GM12873 (cell line): ENCODE measurements at regions not wholly inside any gene's neighbourhood (a gene's known extent, or its start where the extent isn't known, plus 50 kb on each side); places are given as distances from the start of the nearest gene placed in this dataset.

Experiments
- CTCF ChIP-seq: IDR thresholded peaks from 2 replicates; pipeline ENCODE4 v1.5.1; 2012; ENCODE audit warnings: low read depth, mild to moderate bottlenecking, moderate library complexity, low read length, control low read depth; ENCODE audit not compliant: insufficient read depth; ENCODE audit errors: missing control alignments

GRCh38 chr14:29240066-29240465 is 473.5 kb downstream of the FOXG1 start:
- TF ChIP-seq CTCF, result no peak

GRCh38 chr14:29242755-29243754 is 476.5 kb downstream of the FOXG1 start:
- TF ChIP-seq CTCF, result no peak

GRCh38 chr14:29255692-29256091 is 489.1 kb downstream of the FOXG1 start:
- TF ChIP-seq CTCF, result no peak

GRCh38 chr14:29262979-29263378 is 496.4 kb downstream of the FOXG1 start:
- TF ChIP-seq CTCF, result no peak

GRCh38 chr14:29264865-29265264 is 498.3 kb downstream of the FOXG1 start:
- TF ChIP-seq CTCF, result no peak

GRCh38 chr14:29265852-29266251 is 499.3 kb downstream of the FOXG1 start:
- TF ChIP-seq CTCF, result no peak

GRCh38 chr14:29271669-29272068 is 505.1 kb downstream of the FOXG1 start:
- TF ChIP-seq CTCF, result no peak
